Activated CD4-positive, alpha-beta T cell treated with anti-CD3 and anti-CD28 coated beads for 36 hours (primary cell): ENCODE measurements at regions not wholly inside any gene's neighbourhood (a gene's known extent, or its start where the extent isn't known, plus 50 kb on each side); places are given as distances from the start of the nearest gene placed in this dataset.

Experiments
- ATAC-seq: fragments of 200-7000 bp; cut with Tn5 transposase; one replicate; pipeline ENCODE4 v1.10.0; 2021; ENCODE audit warnings: mild to moderate bottlenecking, moderate library complexity
- CTCF ChIA-PET: fragments of 350-600 bp; sonication (Branson Sonifier 250); formaldehyde crosslinking; loops from one replicate; lab custom pipeline; 2021; ENCODE audit warnings: antibody characterized with exemption; lab: Charles Lee
- POLR2A ChIA-PET: fragments of 350-600 bp; sonication (Branson Sonifier 250); formaldehyde crosslinking; loops from one replicate; lab custom pipeline; 2021; ENCODE audit warnings: antibody characterized with exemption, inconsistent platforms; lab: Charles Lee
- DNase-seq: peaks from one replicate; pipeline ENCODE4 v3.0.0-alpha.2; 2020
- H3K27ac Mint-ChIP-seq: one replicate; pipeline ENCODE4 v1.8.0; 2021; ENCODE audit warnings: mixed read lengths
- H3K27me3 Mint-ChIP-seq: one replicate; pipeline ENCODE4 v1.8.0; 2021; ENCODE audit warnings: mixed read lengths
- H3K36me3 Mint-ChIP-seq: one replicate; pipeline ENCODE4 v1.8.0; 2021; ENCODE audit warnings: low read depth, mixed read lengths
- H3K4me1 Mint-ChIP-seq: one replicate; pipeline ENCODE4 v1.8.0; 2021; ENCODE audit warnings: mixed read lengths
- H3K4me3 Mint-ChIP-seq: one replicate; pipeline ENCODE4 v1.8.0; 2021; ENCODE audit warnings: mild to moderate bottlenecking, moderate library complexity, mixed read lengths
- H3K9me3 Mint-ChIP-seq: one replicate; pipeline ENCODE4 v1.8.0; 2021; ENCODE audit warnings: low read depth, mixed read lengths
- intact Hi-C, 2 experiments: fragments of 100-400 bp; cut with DNase I in 1 of 2; cut with micrococcal nuclease in 1 of 2; formaldehyde crosslinking; loops; one replicate each; pipeline versions ENCODE4 v1.14.2 to v1.15.1; 2022 to 2024; cut with DNase I, micrococcal nuclease

- CTCF ChIA-PET: no interaction called here
- no peak for DNase-seq
- no peaks in the 10 kb centered on the region for H3K36me3 Mint-ChIP-seq
- intact Hi-C loops: loop anchor here in 1 of 2 experiments (10.0 kb wide), 1 partner anchor 369 kb away; no protein-coding TSS in a partner anchor
- H3K4me1 Mint-ChIP-seq: no peaks in the 10 kb centered on the region
- no peaks in the 10 kb centered on the region for H3K27me3 Mint-ChIP-seq
- no peak overlapping the region for H3K27ac Mint-ChIP-seq
- no peak overlapping the region for H3K4me3 Mint-ChIP-seq
- POLR2A ChIA-PET: no interaction called here
- no peak for ATAC-seq
- H3K9me3 Mint-ChIP-seq: no peaks in the 10 kb centered on the region
Observed at GRCh38 chr3:181174022-181174421, 184.5 kb upstream of the DNAJC19 start.

- H3K27ac Mint-ChIP-seq: no peak overlapping the region
- ATAC-seq (no peak), DNase-seq (no peak)
- ChIA-PET POLR2A (no interaction called here), CTCF (no interaction called here)
- H3K36me3 Mint-ChIP-seq: no peaks in the 10 kb centered on the region
- H3K4me1 Mint-ChIP-seq: no peaks in the 10 kb centered on the region
- H3K27me3 Mint-ChIP-seq: no peaks in the 10 kb centered on the region
- H3K9me3 Mint-ChIP-seq: no peaks in the 10 kb centered on the region
- intact Hi-C loops: loop anchor here in 1 of 2 experiments (10.0 kb wide), 1 partner anchor 368 kb away; no protein-coding TSS in a partner anchor
- no peak overlapping the region for H3K4me3 Mint-ChIP-seq
Observed at GRCh38 chr3:181173227-181173626, 183.7 kb upstream of the DNAJC19 start.

GRCh38 chr3:181134873-181135272 is 145.3 kb upstream of the DNAJC19 start:
- no peaks in the 10 kb centered on the region for H3K4me1 Mint-ChIP-seq
- H3K27ac Mint-ChIP-seq: no peak overlapping the region
- H3K36me3 Mint-ChIP-seq: no peaks in the 10 kb centered on the region
- H3K27me3 Mint-ChIP-seq: no peaks in the 10 kb centered on the region
- POLR2A ChIA-PET: no interaction called here
- ATAC-seq (peak; percentile 72), DNase-seq (no peak)
- H3K9me3 Mint-ChIP-seq: peaks cover 6% of the 10 kb centered on the region
- intact Hi-C loops: no loop called here
- H3K4me3 Mint-ChIP-seq: no peak overlapping the region
- CTCF ChIA-PET: interaction anchor here (0.6 kb wide), 1 partner anchor 41 kb away, joined by 3 read pairs; no protein-coding TSS in a partner anchor

GRCh38 chr3:181133832-181134231 is 144.3 kb upstream of the DNAJC19 start:
- ChIA-PET POLR2A (no interaction called here), CTCF (interaction anchor here (0.6 kb wide), 1 partner anchor 1860 kb away, joined by 3 read pairs; no protein-coding TSS in a partner anchor)
- intact Hi-C loops: no loop called here
- Mint-ChIP-seq H3K4me1 (no peaks in the 10 kb centered on the region), H3K4me3 (no peak overlapping the region), H3K27me3 (no peaks in the 10 kb centered on the region), H3K36me3 (no peaks in the 10 kb centered on the region), H3K27ac (no peak overlapping the region), H3K9me3 (peaks cover 6% of the 10 kb centered on the region)
- ATAC-seq (no peak), DNase-seq (no peak)

GRCh38 chr3:181105646-181106045 is 116.1 kb upstream of the DNAJC19 start:
- H3K4me3 Mint-ChIP-seq: no peak overlapping the region
- no peak for ATAC-seq
- ChIA-PET CTCF (no interaction called here), POLR2A (no interaction called here)
- H3K9me3 Mint-ChIP-seq: peaks cover 5% of the 10 kb centered on the region
- H3K4me1 Mint-ChIP-seq: no peaks in the 10 kb centered on the region
- DNase-seq: no peak
- intact Hi-C loops: no loop called here
- H3K27ac Mint-ChIP-seq: no peak overlapping the region
- H3K27me3 Mint-ChIP-seq: no peaks in the 10 kb centered on the region
- H3K36me3 Mint-ChIP-seq: no peaks in the 10 kb centered on the region

GRCh38 chr3:181103605-181104004 is 114.1 kb upstream of the DNAJC19 start:
- CTCF ChIA-PET: interaction anchor here (1.7 kb wide), 1 partner anchor 11 kb away, joined by 5 read pairs; no protein-coding TSS in a partner anchor
- ATAC-seq (peak; percentile 39), DNase-seq (peak; percentile 29)
- Mint-ChIP-seq H3K27me3 (no peaks in the 10 kb centered on the region), H3K4me3 (no peak overlapping the region), H3K4me1 (no peaks in the 10 kb centered on the region), H3K27ac (no peak overlapping the region), H3K9me3 (peaks cover 5% of the 10 kb centered on the region), H3K36me3 (no peaks in the 10 kb centered on the region)
- intact Hi-C loops: loop anchor here in 1 of 2 experiments (5.0 kb wide), 1 partner anchor 599 kb away; no protein-coding TSS in a partner anchor
- POLR2A ChIA-PET: no interaction called here

GRCh38 chr3:181086011-181086410 is 96.5 kb upstream of the DNAJC19 start:
- no peak for DNase-seq
- Mint-ChIP-seq H3K9me3 (peaks cover 4% of the 10 kb centered on the region), H3K27ac (no peak overlapping the region), H3K36me3 (no peaks in the 10 kb centered on the region), H3K4me3 (no peak overlapping the region), H3K27me3 (no peaks in the 10 kb centered on the region), H3K4me1 (no peaks in the 10 kb centered on the region)
- ChIA-PET POLR2A (no interaction called here), CTCF (interaction anchor here (1.0 kb wide), 1 partner anchor 9 kb away, joined by 3 read pairs; no protein-coding TSS in a partner anchor)
- intact Hi-C loops: no loop called here
- ATAC-seq: no peak

GRCh38 chr3:181081930-181082329 is 92.4 kb upstream of the DNAJC19 start:
- DNase-seq (no peak), ATAC-seq (no peak)
- Mint-ChIP-seq H3K9me3 (no peaks in the 10 kb centered on the region), H3K4me1 (no peaks in the 10 kb centered on the region), H3K4me3 (no peak overlapping the region), H3K36me3 (no peaks in the 10 kb centered on the region), H3K27me3 (no peaks in the 10 kb centered on the region), H3K27ac (no peak overlapping the region)
- intact Hi-C loops: no loop called here
- ChIA-PET CTCF (no interaction called here), POLR2A (no interaction called here)

- H3K9me3 Mint-ChIP-seq: peaks cover 7% of the 10 kb centered on the region
- ChIA-PET POLR2A (no interaction called here), CTCF (no interaction called here)
- peaks cover 2% of the 10 kb centered on the region for H3K27me3 Mint-ChIP-seq
- DNase-seq: no peak
- intact Hi-C loops: no loop called here
- H3K4me3 Mint-ChIP-seq: no peak overlapping the region
- no peak overlapping the region for H3K27ac Mint-ChIP-seq
- no peaks in the 10 kb centered on the region for H3K4me1 Mint-ChIP-seq
- H3K36me3 Mint-ChIP-seq: no peaks in the 10 kb centered on the region
- ATAC-seq: no peak
Observed at GRCh38 chr3:181076558-181076957, 87.0 kb upstream of the DNAJC19 start.

- no peak overlapping the region for H3K27ac Mint-ChIP-seq
- no peaks in the 10 kb centered on the region for H3K36me3 Mint-ChIP-seq
- no peaks in the 10 kb centered on the region for H3K4me1 Mint-ChIP-seq
- POLR2A ChIA-PET: no interaction called here
- intact Hi-C loops: no loop called here
- peaks cover 8% of the 10 kb centered on the region for H3K9me3 Mint-ChIP-seq
- CTCF ChIA-PET: no interaction called here
- no peak for ATAC-seq
- H3K4me3 Mint-ChIP-seq: no peak overlapping the region
- H3K27me3 Mint-ChIP-seq: peaks cover 2% of the 10 kb centered on the region
- DNase-seq: no peak
Observed at GRCh38 chr3:181075098-181075497, 85.6 kb upstream of the DNAJC19 start.

GRCh38 chr3:181066143-181067087 is 76.9 kb upstream of the DNAJC19 start:
- ChIA-PET POLR2A (no interaction called here), CTCF (no interaction called here)
- no peak overlapping the region for H3K27ac Mint-ChIP-seq
- no peak overlapping the region for H3K4me3 Mint-ChIP-seq
- H3K9me3 Mint-ChIP-seq: peaks cover under 1% of the 10 kb centered on the region
- H3K36me3 Mint-ChIP-seq: no peaks in the 10 kb centered on the region
- no peaks in the 10 kb centered on the region for H3K27me3 Mint-ChIP-seq
- no peaks in the 10 kb centered on the region for H3K4me1 Mint-ChIP-seq
- DNase-seq (no peak), ATAC-seq (no peak)
- intact Hi-C loops: no loop called here
